DMS 273 (cell line): ENCODE measurements at regions not wholly inside any gene's neighbourhood (a gene's known extent, or its start where the extent isn't known, plus 50 kb on each side); places are given as distances from the start of the nearest gene placed in this dataset.
"Not testable (repeated sequence)": the region's sequence is repeated elsewhere in the genome, so short reads cannot be mapped to it uniquely, and the experiment has no call there.

Experiments
- DNase-seq: peaks from one replicate; lab custom pipeline; 2025; ENCODE audit not compliant: unreplicated experiment; lab: John Stamatoyannopoulos, UW

DNA sequence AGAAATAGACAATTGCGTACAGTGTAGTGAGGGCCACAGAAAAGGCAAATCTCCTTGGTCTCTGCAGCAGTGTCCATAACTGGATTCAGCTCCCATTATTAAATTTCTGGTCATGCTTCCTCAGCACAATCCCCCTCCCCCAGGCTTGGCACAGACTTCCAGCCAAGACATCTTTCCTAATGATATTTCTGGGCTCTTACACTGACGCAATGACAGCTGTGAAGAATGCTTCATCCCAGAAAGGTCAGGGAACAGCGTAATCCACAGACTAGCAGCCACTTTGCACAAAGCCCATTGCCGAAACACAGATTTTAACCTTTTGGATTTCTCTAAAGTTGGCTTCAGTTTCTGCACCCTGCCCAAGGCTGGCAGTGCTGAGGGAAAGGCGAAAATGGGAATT is 597.6 kb upstream of the CPEB2 start:
- DNase-seq = no peak

DNA sequence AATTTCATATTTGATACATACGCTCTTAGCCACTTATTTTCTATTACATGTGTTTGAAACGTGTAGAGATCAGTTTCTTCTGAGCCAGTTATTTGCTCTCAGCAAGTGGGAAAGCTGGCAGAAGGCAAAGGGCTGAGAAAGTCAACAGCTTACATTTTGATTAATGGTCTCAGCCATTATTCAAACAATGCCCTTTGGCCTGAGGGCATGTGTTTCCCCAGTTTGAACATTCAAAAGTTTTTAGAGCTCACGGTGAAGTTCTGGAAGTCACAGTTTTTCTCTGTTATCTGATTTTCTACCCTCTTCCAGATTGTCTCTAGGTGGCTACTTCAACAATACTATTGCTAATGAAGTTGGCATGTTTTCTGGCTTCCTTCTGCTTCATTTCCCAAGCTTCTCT is 591.8 kb upstream of the CPEB2 start:
- DNase-seq = no peak

DNA sequence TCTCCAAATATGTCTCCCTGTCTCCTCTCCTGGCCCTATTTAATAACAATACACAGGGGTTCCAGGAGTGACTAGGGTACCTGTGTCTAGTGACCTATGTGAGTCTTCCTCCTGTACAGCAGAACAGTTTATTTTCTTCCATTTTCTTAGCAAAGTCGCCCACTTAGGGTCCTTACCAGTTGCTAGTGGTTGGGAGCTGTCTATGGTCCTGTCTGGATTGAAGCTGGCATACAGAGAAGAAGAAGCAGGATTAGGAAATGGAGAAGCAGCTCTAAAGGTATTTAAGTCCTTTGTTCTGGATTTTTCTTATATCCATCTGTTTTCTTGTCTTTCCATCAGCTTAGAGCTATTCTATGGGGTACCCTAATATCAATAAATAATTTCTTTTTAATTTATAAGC is 587.1 kb upstream of the CPEB2 start:
- DNase-seq = no peak

DNA sequence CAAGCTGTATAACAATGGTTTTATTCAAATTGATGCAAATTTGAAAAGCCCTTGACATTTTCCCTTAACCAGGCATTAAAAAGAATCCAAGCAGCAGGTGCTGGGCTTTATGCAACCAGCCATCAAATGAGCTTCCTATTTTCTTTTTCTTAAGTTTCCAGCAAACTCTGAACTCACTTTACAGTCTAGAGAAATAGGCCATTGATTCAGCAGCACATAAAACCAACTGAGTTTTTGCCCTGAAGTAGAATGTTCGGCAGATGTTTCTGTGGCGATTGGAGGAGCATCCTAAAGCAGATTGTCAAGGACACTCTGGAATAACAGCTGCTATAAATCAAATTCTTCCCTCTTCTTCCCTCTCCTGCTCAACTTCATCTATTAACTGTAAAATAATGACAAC is 582.8 kb upstream of the CPEB2 start:
- DNase-seq = no peak

DNA sequence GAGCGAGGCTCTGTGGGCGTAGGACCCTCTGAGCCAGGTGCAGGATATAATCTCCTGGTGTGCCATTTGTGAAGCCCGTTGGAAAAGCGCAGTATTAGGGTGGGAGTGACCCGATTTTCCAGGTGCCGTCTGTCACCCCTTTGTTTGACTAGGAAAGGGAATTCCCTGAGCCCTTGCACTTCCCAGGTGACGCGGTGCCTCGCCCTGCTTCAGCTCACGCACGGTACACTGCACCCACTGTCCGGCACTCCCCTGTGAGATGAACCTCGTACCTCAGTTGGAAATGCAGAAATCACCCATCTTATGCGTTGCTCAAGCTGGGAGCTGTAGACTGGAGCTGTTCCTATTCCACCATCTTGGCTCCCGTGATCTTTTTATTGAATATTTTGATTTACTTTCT is 576.0 kb upstream of the CPEB2 start:
- not testable (repeated sequence) for DNase-seq

DNA sequence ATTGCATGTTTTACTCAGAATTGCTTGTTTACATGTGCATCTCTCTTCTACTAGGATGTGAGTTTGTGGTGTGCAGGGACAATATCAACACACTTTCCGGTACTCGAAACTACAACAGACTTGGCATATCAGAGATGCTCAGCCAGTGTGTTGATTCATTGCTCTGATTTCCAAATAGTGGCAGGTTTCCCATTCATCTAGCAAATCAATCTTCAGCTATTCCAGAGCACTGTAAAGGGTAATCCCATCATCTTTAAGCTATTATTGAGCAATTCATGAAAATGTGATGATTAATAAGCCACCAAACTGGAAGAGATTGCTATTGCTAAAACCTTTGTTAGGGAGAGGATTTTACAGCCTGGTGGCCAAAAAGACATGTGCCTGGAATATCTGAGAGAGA is 574.2 kb upstream of the CPEB2 start:
- no peak for DNase-seq

DNA sequence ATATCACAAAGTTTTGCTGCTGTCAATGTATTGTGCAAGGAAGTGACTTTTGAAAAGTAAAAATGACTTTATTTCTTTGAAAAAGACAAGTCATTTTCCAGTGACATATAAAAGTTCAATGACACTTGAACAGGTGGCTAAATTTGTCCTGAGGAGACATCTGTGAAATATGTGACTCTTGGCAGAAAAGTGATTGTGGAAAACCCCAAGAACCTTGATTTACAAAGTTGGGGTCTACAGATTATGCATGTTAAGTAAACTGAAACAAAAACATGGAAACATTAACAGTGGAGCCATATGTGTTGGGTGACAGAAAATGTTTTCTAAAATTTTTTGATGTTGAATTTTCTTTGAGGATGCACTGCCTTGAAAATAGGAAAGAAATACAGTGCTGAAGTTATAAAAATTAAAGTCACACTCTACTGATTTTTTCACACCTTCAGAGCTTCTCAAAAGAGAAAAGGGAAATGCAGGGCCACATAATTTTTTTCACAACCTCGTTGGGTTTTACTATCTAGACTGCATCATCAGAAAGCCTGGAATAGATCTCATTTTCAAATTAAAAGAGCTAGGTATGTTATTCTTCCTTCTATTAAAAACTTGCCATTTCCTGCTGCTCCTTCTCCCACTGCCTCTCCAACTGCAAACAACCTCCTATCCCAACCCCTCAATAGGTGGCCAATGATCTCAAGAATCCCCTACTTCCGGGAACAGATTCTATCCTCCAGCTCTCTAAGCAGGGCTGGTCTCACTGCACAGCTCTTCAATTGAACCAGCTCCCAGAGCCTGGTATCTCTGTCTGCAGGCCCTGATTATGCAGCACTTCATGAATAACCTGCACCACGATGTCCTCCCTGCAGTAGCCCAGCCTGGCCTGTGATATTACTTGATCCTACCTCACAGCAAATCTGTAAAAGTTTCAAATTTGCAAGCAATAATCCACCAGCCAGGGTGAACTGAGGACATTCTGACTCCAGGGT is 570.8 kb upstream of the CPEB2 start:
- no peak for DNase-seq

DNA sequence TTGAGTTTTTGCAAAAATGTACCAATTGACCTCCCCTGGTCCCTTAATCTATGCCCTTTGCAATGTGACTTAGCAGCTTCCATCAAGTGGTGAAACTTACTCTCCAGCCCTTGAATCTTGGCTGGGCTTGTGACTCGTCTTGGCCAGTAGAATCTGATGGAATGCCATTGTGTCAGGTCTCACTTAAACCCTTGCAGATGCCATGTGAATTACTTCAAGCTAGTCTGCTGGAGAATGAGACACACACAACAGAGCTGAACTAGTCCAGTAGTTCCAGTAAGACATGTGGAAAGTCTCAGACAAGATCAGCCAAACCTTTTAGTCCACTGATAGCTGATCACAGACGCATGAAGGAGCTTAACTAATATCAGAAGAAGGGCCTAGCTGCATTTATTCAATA is 567.8 kb upstream of the CPEB2 start:
- no peak for DNase-seq

DNA sequence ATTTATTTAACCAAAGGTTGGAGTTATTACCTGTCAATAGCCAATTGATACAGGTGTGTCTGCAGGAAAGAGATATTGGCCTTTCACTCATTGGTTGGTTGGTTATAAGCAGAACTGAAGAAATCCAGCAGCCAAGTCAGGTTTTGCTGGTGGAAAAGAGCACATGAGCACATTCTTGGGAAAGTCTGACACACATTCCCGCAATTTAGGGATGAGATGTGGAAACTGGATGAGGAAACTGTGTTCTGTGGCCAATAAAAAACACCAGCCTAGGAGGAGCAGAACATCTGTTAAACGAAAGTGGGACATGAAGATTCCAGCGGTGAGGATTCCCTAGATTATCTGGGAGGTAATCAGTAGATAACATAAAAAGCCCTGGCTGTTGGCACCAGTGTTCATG is 567.4 kb upstream of the CPEB2 start:
- no peak for DNase-seq

DNA sequence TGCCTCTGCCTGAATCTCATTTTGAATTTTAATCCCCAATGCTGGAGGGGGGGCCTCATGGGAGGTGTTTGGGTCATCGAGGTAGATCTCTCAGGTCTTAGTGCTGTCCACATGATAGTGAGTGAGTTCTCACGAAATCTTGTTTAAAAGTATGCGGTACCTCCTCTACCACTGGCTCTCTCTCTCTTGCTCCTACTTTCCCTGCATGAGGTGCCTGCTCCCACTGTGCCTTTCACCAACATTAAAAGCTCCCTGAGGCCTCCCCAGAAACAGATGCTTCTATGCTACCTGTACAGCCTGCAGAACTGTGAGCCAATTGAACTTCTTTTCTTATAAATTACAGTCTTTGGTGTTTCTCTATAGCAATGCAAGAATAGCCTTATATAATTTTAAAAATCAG is 560.7 kb upstream of the CPEB2 start:
- DNase-seq = no peak

DNA sequence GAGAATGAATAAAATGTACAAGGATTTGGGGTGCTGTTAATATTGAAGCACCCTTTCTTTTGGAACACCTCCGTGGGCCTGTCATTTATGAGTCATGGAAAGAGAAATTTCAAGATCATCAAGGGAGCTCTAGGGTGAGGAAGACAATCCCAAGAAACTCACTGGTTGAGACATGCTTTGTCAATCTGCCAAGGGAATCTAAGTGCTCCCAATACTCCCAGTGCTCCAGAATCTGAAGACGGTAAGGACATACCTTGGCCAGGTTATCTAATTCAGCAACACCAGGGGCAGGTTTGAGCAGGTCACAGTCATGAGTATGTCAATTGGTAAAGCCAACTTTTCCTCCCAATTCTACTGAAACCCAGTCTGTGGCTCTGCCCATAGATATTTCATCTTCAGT is 556.4 kb upstream of the CPEB2 start:
- no peak for DNase-seq

DNA sequence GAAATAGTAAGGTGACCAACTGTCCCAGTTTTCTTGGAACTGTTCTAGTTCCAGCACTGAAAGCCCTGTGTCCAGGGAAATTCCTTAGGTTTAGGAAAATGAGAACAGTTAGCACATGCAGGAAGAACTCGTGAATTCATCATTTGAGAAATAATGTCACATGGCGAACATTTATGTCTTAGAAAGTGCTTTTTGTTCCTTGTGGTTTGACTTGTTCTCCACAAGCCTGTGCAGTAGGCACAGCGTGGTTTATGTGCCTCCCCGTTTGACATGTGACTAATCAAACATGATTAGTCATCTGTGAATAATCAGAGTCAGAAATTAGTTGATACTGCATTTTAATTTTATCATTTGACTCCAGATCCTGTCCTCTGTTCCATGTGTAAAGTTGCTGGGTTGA is 556.0 kb upstream of the CPEB2 start:
- no peak for DNase-seq

DNA sequence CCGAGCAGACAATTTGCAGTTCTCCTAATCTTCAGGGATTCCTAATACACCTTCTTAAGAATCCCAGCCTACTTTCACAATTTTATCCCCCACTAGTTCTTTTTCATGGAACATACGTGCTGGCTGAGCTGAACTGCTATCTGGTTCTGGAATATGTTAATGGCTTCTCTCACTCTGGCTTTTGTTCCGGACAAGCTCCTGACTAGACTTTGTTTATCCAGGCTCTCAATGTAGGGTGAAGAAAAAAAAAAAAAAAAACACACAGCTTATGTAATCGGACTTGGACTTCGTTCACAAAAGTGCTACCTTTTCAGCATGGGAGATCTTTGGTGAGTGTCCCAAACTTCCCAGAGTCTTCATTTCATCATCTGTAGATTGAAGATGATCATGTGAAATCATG is 555.4 kb upstream of the CPEB2 start:
- no peak for DNase-seq

DNA sequence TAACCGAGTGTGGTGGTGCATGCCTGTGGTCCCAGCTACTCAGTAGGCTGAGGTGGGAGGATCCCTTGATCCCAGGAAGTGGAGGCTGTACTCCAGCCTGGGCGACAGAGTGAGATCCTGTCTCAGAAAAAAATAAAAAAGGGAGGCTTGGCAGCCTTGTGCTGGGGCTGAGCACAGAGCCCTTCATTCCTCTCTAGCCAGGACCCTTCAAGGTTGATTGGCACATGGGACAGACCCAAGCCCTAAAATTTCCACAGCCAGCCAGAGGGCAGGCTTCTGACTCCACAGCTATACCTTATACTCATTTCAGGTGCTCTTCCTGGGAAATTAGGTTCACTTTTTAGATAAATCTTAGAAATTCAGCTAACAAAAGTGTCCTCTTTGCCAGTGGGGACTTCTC is 553.0 kb upstream of the CPEB2 start:
- DNase-seq = no peak

DNA sequence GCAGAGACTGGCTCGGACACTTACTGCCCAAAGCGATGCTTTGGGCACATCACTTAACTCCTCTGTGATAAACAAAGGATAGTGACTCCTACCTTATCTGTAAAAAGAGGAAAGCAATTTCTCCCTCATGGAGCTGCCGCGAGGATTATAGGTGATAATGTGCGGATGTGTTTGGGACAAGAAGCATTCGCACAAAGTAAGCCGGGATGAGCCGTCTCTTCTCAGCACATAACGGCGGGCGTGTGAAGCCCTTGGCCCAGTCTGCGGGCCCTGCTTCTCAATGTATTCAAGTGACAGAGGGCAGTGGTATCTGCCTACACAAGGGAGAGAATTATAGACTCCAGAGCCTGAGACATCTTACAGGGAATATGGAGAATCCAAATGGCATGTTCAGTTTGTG is 550.3 kb upstream of the CPEB2 start:
- no peak for DNase-seq

DNA sequence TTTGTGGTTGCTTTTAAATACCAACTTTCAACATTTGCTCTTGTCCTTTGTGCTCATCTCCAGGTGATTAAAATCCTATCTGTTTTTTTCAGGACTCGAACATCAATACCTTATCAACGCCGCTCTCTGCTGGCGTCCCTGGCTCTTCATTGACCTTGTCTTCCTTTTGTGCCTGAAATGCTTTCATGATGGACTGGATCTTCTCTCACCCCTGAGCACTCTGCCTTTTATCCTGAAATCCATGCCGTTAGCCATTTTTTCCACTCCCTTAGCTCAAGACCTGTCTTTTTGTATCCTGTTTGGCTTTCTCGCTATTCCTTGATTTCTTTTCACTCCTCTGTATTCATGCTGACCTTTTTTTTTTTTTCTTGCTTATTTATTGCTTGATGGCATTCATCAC is 549.5 kb upstream of the CPEB2 start:
- no peak for DNase-seq

DNA sequence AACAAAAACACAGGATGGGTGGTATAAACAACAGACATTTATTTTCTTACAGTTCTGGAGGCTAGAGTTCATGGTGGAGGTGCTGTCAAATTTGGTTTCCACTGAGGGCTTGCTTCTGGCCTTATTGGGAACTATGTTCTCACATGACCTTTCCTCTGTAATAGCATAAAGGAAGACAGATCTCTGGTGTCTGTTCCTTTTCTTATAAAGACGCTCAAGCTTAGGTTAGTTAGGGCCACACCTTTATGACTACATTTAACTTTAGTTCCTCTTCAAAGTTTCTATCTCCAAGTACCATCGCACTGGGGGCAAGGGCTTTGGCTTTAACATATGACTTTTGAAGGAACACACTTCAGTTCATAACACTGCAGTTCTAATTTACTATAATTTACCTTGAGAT is 543.8 kb upstream of the CPEB2 start:
- no peak for DNase-seq

DNA sequence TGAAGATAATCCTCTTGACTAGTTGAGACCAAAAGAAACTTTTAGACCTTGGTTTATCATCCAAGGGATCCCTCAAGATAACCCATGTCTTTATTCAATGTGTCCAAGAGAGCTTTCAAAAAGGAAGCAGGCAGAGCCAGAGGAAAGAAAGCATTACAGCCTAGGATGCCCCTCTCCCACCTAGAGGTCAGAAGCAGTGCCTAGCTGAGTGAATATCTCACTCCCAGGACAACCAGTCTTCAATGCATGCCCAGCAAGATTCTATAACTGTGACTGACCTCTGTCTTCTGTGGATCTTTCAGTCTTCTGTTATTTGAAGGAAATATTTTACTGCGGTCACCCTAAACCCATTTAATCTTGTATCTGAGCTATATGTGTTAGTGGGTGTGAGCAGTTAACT is 537.2 kb upstream of the CPEB2 start:
- DNase-seq = no peak

DNA sequence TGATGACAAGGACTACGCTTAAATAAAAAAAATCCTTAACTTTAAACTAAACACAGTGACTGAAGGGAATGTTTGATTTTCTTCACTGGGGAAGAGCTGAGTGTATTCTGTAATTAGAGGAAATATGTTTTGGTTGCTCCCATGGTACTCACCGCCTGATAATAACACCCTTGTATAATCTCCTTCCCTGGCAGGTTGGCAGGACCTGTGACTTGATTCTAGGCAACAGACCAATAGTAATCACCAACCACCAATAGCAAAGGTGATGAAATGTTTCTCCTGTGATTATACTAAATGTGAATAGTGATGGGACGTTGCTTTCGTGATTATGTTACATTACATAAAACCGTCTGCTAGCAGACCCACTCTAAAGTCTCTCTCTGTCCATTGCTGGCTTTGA is 536.8 kb upstream of the CPEB2 start:
- DNase-seq = no peak

DNA sequence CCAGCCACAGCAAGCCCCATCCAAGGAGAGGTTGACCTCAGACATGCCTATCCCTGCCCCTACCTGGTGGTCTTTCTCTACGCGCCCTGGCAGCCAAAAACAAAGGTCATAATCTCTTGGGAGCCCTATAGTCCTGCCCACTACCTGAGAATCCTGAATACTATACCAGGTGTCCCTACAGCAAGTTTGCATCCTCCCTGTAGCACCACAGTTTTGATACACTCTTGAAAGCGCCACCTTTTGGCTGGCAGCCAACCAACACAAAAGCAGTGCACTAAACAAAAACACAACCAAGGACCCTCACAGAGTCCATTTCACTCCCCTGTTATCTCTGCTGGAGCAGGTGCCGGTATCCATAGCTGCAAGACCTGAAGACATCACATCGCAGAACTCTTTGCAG is 523.8 kb upstream of the CPEB2 start:
- DNase-seq = no peak

DNA sequence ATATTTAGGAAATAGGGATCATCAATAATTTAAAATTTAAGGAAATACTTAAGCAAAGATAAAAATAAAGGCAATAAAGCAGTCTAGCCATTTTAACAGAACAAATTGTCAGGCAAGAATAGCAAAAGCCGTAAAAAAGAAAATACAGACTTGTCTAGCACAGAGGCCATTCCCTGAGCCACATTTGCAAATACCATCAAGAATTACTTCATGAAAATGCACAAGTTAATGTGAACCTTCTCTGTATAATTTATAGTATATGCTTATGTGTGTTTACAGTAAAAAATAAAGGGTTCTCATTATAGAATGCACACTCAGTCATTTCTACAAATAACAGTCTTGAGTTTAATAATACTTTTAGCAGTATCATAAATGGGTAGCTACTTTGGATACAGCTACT is 505.9 kb upstream of the CPEB2 start:
- DNase-seq = no peak

DNA sequence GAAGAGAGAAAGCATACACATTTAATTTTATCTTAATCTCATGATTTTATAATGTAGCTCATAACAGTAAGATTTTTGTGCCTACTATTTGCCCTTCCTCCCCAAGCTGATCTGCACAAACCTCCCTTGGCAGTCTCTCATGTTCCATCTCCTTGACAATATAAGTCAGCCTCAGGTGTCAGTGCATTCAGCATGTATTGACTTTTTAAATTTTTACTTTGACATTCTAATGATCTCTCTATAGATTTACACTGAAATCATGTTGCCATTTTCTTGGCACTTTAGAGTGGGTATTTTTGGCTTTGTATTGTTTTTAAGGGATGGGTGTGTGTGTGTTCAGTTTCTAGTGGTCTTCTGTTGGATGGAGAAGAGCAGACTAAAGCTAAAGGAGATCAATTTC is 505.3 kb upstream of the CPEB2 start:
- no peak for DNase-seq

DNA sequence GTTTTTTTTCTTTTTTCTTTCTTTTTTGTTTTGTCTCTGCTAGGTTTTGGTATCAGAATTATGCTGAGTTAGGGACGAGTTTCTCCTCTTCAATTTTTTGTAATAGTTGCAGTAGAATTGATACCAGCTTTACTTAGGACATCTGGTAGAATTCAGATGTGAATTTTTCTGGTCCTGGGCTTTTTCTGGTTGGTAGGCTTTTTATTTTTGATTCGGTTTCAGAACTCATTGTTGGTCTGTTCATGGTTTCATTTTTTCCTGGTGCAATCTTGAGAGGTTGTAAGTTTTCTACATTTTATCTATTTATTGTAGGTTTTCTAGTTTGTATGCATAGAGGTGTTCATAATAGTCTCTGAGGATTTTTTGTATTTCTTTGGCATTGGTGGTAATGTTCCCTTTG is 498.1 kb upstream of the CPEB2 start:
- no peak for DNase-seq
